COR-L47 (cell line): ENCODE measurements at regions not wholly inside any gene's neighbourhood (a gene's known extent, or its start where the extent isn't known, plus 50 kb on each side); places are given as distances from the start of the nearest gene placed in this dataset.
A peak's percentile ranks its signal among the peaks of the same experiment; 100 is the strongest.

Experiments
- DNase-seq: peaks from one replicate; lab custom pipeline; 2025; lab: John Stamatoyannopoulos, UW

DNA sequence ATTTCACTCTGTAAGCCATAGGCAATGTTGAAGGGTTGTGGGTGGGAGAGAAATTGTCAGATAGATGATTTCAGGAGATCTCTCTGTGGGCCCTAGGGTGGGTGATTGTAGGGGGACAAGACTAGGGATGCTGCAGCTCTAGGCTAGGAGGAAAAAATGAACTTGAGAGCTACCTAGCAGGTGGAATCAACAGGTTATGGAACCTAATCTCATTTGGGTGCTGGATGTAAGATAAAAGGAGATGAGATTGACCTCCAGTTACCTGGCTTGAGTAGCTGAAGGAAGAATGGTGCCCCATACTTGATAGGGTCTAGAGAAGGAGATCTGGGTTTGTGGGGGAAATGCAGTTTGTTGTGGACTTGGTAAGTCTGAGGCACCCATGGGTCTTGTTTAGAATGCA, 396.5 kb downstream of the RRAGC start:
- DNase-seq = no peak

DNA sequence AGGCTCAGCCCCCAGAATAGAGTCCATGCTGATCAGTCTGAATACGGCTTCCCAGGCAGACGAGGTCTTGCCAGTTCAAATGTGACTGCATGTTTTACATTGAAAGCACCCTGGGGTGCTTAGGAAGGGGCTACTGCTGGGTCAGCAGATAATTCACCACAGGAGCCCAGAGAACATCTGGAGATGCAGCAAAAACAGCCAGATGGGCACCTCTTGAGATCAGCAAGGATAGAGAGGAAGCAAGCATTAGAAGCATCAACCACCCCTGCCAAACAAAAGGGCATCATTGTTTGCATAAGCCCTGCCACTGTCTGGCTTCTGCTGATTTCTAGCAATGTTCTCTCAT, 403.1 kb downstream of the RRAGC start:
- no peak for DNase-seq

DNA sequence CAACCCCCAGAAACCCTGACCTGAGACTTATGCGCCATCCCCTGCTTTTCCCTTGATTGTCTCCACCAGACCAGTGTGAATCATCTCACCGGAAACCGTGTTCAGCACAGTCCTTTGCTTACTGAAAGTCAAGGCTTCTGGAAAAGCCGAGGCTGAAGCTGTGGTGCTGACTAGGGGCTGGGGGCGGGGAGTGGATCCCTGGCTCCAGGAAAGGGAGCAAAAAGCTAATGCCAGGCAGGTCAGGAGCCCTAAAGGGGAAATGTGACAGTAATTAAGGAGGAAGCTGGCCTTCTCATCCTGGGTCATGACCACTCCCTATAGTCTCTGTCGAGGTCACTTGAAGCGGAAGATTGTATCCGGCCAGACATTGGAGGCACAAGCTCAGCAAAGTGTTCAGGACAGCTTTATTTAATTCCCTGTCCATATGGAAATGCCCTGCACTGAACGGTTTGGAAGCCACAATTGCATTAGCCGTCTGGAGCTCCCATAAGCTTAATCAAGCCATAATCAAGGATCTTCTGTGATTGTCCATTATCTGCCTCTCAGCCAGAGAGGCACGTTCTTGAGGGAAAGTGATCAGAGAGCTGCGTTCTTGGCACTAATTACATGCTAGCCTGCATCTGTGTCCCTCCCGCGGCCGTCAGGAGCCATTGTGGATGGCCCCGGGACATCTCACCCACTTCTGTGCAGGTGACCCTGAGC, 403.6 kb downstream of the RRAGC start:
- no peak for DNase-seq

DNA sequence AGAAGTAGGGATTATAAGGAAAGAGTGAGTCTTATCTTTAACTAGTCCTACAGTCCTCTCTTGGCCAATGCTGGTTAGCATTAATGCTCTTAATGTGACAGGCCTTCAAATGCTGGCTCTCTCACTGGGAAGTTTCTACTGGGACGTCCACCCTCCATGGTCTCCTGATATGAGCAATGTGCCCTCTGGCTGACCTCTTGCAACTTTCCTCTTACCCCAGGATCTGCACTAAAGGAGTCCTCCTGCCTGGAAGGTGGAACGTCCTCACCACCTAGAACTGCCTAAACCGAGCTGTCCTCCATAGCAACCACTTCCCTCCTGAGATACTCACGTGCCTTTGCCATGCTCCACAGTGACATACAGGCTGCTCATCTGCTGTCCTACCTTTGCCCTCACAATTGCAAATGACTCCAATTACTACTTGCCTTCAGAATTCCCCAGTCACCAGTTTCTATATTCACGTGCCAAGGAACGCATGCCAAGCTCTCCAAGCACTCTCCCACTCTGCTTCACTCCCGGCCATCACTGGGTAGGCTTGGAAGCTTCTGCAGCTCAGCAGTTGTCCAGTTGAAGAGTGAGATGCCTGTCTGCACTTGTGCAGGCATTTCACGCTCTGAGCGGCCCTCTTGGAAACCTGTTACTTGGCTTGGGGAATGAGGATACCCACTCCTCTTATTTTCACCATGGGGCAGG, 404.7 kb downstream of the RRAGC start:
- DNase-seq = no peak

DNA sequence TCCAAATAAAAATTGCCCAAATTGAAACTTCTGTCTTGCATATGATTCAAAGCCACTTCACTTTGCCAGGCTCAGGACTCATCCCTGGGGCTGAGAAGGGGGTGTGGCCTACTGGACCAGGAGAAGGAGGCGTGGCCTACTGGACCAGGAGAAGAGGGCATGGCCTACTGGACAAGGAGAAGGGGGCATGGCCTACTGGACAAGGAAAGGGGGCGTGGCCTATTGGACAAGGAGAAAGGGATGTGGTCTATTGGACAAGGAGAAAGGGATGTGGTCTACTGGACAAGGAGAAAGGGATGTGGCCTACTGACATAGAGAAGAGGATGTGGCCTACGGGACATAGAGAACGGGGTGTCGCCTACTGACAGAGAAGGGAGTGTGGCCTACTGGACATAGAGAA, 405.3 kb downstream of the RRAGC start:
- no peak for DNase-seq

DNA sequence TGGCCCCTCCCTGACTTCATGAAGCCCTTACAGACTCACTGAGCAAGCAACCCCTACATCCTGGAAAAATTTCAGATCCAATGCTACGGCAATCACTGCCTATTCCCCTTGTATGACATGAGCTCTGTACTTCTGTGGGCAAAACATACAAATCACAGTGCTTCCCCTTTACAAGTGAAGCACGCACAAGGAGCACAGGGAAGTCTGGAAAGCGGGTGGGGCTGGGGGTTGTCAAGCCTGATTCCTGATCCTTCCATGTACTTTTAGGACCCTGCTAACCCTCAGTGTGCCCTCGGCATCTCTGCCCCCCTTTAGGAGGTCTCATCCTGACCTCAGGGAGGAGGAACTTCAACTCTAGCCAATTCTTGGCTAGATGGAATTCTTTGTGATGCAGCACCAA, 405.7 kb upstream of the POU3F1 start:
- DNase-seq = no peak

DNA sequence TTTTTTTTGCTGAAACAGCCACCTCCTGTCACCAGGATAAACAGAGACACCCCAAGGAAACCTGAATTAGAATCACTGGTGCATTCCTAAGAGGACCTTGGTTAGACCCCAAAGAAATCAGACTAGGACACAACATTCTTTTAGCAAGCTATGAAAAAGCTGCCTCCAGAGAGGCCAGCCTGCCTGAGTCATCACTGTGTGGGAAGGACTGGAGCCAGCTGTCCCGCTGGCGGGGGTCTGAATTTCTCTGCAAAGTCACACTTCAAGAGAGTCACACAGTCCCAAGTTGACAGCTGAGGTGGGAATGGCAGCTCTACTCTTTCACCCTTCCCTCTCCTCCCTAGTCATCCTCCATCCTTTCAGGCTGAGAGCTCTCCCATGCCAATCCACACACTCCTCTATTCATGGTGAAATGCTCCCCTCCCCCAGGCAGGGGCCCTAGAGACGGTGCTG, 405.0 kb upstream of the POU3F1 start:
- no peak for DNase-seq

DNA sequence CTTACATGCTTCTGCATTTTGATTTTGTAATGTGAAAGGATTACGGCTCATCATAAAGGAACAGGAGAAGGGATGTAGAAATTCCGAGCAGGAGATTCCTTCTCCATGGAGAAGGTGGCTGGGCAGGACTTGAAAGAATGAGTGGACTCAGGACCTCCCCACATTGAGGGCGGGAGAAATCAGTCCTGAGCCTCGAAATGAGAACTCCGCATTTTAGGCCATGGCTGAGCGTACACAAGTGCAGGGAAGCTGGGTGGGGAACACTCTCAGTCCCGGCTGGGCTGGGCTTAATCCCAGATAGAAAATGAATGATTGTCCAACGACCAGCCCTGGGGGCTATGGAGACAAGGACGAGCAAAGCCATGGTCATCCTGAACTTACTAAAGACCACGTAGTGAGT, 402.3 kb upstream of the POU3F1 start:
- no peak for DNase-seq

DNA sequence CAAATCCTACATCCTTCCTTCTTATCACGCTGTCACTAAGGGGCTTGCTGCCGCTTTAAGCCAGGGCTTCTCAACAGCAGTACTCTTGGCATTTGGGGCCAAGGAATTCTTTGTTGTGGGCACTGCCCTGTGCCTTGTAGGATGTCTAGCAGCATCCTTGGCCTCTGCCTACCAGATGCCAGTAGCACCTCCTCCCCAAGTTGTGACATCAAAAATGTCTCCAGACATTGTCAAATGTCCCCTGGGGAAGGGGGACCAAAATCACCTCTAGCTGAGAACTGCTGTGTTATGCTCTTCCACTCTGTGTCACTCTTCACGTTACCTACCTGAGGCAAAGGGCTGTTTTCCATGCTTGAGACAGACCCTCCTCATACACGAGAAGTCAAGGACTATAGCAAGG, 400.3 kb upstream of the POU3F1 start:
- no peak for DNase-seq

DNA sequence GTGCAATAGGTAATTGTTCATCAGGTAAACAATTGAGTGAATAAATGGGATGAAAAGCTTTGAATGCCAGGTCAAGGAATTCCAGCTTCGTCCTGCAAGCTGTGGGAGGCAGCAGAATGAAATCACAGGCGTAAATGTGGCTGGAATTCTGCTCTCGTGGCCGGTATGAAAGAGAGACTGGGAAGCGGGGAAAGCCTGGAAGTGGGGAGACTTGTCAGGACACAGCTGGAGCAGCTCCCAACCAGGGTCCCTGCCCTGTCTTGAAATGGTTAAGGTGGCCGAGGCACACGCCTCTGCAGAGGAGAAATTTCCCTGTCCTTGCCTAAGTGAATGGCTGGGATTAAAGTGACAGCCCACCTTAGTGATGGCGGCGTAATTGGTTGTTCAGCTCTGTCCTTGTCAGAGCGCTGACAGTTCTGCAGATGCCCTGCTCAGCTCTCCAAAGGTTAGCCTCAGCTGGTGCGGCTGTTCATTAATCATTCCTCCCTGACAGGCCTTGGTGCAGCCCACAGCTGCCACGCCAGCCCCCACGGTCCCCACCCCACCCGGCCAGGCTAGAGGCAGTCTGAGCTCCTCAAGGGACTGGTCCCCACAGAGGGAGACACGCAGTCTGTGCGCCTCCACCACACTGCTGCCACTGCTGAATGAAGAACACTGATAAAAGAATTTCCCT, 398.3 kb upstream of the POU3F1 start:
- no peak for DNase-seq

DNA sequence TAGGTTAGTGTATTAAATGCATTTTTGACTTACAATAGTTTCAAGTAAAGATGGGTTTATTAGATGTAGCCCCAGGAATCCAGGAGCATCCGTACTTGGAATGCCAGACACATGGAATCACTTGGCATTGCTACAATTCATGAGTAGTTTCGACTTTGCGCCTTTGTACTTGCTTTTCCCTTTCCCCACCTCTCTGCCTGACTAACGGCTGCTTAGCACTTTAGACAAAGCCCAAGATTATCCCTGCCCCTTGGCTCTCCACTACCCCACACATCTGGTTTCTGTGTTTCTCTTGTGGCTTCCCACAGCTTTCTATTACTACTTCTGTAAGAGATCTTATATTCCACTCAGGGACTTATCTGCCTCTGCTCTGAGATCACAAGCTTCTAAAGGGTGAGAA, 397.7 kb upstream of the POU3F1 start:
- no peak for DNase-seq

DNA sequence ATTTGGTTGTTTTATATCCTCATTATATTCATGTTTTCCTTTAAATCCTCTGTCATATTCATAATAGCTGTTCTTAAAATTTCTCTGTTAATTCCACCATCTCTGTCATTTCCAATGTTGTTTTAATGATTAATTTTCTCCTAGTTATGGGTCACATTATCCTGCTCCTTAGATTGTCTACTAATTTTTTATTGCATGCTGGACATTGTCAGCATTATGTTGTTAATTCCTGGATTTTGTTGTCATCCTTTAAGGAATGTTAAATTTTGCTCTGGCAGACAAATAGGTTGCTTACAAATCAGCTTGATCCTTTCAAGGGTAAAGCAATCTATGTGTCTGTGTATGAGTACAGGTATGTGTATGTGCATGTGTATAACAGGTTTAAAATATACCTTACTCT, 393.8 kb upstream of the POU3F1 start:
- DNase-seq = no peak

DNA sequence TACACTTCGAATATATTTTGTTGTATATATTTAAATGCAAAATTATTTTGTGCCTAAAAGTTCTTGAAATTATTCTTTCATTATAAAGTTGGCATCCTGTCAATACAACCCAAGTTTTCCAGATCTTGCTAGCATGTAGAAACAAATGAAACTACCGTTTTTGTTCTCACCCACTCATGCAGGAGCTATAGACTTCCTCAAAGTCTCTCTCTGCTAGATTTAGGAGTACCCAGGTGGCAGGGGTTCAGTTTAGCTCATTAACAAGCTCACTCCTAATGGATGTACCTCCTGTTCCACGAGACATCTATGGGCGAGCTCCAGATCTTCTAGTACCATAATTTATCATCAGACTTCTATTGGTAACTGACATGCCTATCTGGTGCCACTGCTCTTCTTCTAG, 390.2 kb upstream of the POU3F1 start:
- DNase-seq = no peak

DNA sequence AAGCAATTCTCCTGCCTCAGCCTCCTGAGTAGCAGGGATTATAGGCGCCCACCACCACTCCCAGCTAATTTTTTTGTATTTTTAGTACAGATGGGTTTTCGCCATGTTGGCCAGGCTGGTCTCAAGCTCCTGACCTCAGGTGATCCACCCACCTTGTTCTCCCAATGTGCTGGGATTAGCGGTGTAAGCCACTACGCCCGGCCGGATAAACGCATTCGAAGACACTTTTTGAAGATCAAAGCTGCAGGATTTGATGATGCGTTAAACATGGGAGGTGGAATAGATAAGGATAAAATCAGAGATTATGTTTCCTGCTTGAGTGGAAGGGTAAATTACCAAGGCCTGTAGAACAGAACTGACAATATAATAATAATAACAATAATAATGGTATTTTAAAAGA, 389.4 kb upstream of the POU3F1 start:
- no peak for DNase-seq

DNA sequence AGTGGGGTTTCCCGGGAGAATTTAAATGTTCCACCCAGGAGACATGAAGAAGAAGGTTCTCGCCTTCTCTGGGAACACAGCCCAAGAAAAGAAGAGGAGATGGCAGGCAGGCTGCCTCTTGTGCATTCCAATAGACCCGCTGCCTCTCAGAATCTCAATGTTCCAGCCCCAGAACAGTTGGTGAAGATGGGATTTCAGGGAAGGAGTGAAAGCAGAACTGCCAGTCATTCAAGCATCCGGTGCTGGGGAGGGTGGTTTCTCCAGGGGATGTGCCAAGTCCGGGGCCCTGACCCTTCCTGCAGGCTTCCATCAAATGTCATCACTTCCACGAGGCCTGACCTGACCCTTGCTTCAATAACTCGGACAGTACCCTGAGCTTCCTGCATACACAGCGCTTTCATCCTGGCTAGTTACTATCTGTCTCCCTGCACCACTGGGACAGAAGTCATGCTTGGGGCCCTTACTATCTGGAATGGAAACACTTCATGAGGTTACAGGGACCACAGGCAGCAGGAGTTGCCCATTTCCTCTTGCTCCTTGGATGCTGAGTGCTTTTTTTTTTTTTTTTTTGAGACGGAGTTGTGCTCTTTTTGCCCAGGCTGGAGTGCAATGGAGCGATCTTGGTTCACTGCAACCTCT, 386.6 kb upstream of the POU3F1 start:
- DNase-seq = no peak

DNA sequence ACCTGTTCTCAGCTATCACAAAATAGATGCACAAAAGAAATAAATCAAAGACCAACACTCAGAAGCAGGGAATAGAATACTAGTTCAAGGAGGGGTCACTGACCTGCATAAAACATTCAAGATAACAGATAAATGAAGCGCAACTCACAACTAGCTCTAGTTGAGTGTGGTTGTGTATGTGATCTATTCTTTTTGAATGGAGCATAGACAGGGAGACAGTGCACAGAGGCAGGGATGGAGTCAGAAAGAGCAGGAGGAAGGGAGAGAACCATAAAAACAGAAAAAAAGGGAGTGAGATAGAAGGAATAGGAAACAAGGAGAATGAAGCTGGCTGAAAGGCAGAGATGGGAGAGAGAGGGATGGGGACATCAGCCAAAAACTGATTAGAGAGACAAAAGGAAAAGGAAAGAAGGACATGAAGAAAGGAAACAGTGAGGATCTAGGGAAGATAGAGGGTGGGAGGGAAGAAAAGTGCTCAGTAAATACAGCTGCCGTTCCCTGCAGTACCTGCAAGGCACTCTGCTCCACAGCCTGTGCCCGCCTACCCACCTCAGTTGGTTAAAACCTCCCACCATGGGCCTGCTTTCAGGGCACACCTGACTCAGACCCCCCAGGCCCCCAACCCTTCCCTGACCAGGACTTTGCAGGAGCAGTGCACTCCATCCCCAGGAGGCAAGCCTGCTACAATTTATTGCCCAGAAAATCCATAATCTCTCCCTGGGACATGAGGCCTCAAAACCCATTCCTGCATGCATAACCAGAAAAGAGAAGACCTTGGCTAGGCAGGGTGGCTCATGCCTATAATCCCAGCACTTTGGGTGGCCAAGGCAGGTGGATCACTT, 385.2 kb upstream of the POU3F1 start:
- no peak for DNase-seq

DNA sequence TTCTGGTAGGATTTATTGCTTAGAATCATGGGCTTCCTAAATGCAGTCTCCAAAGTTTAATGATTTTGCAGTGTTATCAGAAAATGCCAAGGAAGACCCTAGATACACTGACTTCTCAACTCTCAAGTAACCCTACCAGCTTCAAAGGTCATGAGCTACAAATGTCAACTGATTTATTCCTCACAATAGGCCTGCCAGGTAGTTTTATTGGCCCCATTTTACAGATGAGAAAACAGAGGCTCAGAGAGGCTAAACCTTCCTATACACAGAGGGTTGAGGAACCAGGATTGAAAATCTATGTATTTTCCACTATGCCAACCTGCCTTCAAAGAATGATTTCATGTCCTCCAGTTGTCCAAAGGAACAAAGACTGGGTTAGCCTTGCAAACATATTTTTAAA, 384.4 kb upstream of the POU3F1 start:
- no peak for DNase-seq

DNA sequence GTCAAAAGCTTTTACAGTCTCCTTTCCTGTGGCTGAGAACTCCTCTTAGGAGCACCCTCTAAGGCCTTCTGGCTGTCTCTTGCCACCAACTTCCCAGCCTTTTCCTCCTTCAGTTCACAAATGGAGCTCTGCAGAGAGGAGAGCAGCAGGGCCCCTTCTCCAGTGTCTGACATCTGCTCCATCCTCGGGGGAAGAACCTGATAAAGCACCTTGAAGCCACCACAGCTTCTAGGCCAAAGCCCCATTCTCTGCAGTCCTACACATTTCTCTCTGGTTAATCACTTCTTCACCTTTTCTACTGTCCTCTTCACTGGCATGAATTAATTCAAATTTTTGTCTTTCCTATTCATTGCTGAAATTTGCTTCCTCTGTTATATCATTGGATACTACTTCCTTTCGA, 378.1 kb upstream of the POU3F1 start:
- DNase-seq = no peak

DNA sequence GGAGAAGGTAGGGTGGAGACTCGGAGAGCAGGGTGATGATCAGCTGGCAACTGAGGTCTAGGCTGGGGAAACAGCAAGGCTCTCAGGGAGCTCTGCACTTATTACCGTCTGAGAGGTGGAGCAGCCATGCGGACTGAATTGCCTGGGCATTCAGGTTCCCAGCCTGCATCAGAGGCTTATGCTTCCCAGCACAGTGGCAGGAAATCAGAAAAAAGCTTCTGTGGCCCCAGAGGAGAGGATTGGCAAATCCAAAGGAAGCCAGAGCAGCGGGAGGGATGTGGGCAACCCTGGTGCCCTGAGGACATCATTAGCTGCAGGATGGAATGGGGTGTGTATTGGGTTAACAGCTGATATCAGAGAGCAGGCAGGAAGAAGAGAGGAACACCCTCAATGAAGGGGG, 374.1 kb upstream of the POU3F1 start:
- no peak for DNase-seq

DNA sequence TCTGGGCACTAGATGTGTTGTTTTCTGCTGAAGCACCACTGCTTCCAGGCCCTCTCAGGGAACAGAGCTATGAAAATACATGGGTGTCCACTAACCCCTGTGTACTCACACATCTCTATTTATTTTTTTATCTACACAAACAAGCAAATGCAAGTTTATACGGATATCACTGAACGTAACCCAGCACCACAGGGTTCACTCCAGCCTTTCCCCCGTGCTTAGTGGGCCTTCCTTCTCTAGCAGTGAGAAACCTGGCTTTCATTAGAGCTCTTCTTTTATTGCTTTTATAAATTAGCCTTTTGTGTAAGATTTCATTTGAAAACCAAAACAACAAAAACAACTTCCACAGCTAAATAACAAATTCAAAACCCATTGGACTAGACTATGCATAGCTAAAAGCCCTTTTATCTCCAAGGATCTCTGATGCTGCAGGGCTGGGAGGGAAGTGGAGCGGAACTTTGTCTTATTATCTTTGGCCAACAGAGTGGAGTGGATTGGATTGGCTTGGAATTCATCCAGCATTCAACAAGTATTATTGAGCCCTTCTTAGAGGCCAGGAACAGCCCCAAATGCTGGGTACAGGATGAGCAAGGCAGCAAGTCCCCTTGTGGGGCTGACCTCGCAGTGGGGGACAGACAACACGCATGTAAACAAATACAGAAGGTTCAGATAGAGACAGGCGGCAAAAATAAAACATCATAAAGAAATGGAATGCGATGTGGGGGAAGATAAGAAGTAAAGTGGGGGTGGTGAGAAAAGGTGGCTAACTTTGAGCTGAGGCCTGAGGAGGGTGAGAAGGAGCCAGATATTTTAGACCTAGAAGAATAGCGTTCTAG, 371.8 kb upstream of the POU3F1 start:
- DNase-seq = no peak

DNA sequence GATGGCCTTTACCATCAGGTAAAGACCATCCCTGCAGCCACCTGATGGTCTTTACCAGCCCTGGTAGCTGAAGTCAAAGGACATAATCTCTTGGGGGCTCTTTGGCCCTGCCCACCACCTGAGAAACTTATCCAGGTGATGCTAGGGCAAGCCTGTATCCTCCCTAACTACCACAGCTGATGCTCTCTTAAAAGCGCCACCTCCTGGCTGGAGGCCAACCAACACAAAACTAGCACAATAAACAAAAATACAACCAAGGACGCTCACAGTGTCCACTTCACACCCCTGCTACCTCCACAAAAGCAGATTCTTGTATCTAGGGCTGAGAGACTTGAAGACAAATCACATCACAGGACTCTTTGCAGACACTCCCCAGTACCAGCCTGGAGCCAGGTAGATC, 357.1 kb upstream of the POU3F1 start:
- DNase-seq = peak; percentile 1
